ENCODE measurements at regions not wholly inside any gene's neighbourhood (a gene's known extent, or its start where the extent isn't known, plus 50 kb on each side); places are given as distances from the start of the nearest gene placed in this dataset.

DNA sequence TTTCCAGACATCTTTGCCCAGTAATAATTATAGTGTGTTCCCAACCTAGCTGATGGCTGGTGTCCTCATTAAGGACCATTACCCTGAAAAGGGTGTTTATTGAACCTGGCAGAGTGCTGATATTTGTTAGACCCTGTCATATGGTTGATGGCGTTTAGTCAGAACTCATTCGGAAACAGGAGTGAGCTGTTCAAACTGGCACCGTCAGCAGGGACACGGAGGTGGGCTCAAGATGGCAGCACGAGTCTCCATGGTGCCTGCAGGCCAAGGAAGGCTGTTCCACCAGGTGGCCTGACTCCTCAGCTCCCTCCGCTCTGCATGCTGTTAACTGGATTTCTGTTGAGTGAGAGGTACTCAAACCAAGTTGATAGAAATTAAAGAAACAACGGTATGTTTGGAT lies 589.1 kb upstream of the MGMT start:
- TF ChIP-seq EP300 (IDR thresholded peaks at IDR 0.05), result no peak
- TF ChIP-seq, protein P1, sequence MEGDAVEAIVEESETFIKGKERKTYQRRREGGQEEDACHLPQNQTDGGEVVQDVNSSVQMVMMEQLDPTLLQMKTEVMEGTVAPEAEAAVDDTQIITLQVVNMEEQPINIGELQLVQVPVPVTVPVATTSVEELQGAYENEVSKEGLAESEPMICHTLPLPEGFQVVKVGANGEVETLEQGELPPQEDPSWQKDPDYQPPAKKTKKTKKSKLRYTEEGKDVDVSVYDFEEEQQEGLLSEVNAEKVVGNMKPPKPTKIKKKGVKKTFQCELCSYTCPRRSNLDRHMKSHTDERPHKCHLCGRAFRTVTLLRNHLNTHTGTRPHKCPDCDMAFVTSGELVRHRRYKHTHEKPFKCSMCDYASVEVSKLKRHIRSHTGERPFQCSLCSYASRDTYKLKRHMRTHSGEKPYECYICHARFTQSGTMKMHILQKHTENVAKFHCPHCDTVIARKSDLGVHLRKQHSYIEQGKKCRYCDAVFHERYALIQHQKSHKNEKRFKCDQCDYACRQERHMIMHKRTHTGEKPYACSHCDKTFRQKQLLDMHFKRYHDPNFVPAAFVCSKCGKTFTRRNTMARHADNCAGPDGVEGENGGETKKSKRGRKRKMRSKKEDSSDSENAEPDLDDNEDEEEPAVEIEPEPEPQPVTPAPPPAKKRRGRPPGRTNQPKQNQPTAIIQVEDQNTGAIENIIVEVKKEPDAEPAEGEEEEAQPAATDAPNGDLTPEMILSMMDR (IDR thresholded peaks at IDR 0.05), result no peak
- TF ChIP-seq POLR2A (IDR thresholded peaks at IDR 0.05), result no peak

Measured in ovary (tissue), 3 donors.